BLaER1 treated with 17β-estradiol and CSF1 and Interleukin-3, amounts not matched to agents 10 nM and 100 nM (cell line): ENCODE measurements at regions not wholly inside any gene's neighbourhood (a gene's known extent, or its start where the extent isn't known, plus 50 kb on each side); places are given as distances from the start of the nearest gene placed in this dataset.

Experiments
- H3K27ac ChIP-seq, 11 experiments: shearing (Covaris generic); formaldehyde crosslinking; 2 replicates each; pipeline ENCODE4 v1.8.1; 2022
- H3K27me3 ChIP-seq, 11 experiments: shearing (Covaris generic); formaldehyde crosslinking; 2 replicates each; pipeline ENCODE4 v1.8.1; 2022
- H3K36me3 ChIP-seq, 11 experiments: shearing (Covaris generic); formaldehyde crosslinking; 2 replicates each; pipeline ENCODE4 v1.8.1; 2022
- H3K4me1 ChIP-seq, 10 experiments: shearing (Covaris generic); formaldehyde crosslinking; 2 replicates each; pipeline ENCODE4 v1.8.1; 2022
- H3K4me2 ChIP-seq, 11 experiments: shearing (Covaris generic); formaldehyde crosslinking; 2 replicates each; pipeline ENCODE4 v1.8.1; 2022
- H3K4me3 ChIP-seq, 10 experiments: shearing (Covaris generic); formaldehyde crosslinking; 2 replicates each; pipeline ENCODE4 v1.8.1; 2022
- H3K9ac ChIP-seq, 11 experiments: shearing (Covaris generic); formaldehyde crosslinking; 2 replicates each; pipeline ENCODE4 v1.8.1; 2022
- H3K9me3 ChIP-seq, 11 experiments: shearing (Covaris generic); formaldehyde crosslinking; replicated peaks in 1 of 11; 2 replicates each; pipeline ENCODE4 v1.8.1; 2022
- H4K20me1 ChIP-seq, 11 experiments: shearing (Covaris generic); formaldehyde crosslinking; 2 replicates each; pipeline ENCODE4 v1.8.1; 2022
- Cebpa-rat ChIP-seq, 11 experiments: shearing (Covaris generic); IDR thresholded peaks; 2 replicates each; pipeline ENCODE4 v1.8.1; 2022

- Histone ChIP-seq H3K4me3 (no peak overlapping the region), H3K27me3 (no peaks in the 10 kb centered on the region), H3K4me1 (no peaks in the 10 kb centered on the region), H4K20me1 (no peaks in the 10 kb centered on the region), H3K9me3 (no peaks in the 10 kb centered on the region), H3K36me3 (no peaks in the 10 kb centered on the region), H3K27ac (no peak overlapping the region), H3K9ac (no peak overlapping the region), H3K4me2 (no peak overlapping the region)
- no peak for TF ChIP-seq Cebpa-rat (IDR thresholded peaks at IDR 0.05)
These were observed 214.8 kb downstream of the COG6 start for GRCh38 chr13:39870197-39870747.

GRCh38 chr13:39874331-39875053, 219.0 kb downstream of the COG6 start:
- Histone ChIP-seq H3K27ac (no peak overlapping the region), H3K4me3 (no peak overlapping the region), H4K20me1 (no peaks in the 10 kb centered on the region), H3K9ac (no peak overlapping the region), H3K36me3 (no peaks in the 10 kb centered on the region), H3K4me2 (no peak overlapping the region), H3K4me1 (no peaks in the 10 kb centered on the region), H3K27me3 (no peaks in the 10 kb centered on the region), H3K9me3 (no peaks in the 10 kb centered on the region)
- no peak for TF ChIP-seq Cebpa-rat (IDR thresholded peaks at IDR 0.05)

- no peaks in the 10 kb centered on the region for H3K4me1 ChIP-seq
- H3K36me3 ChIP-seq = no peaks in the 10 kb centered on the region
- no peak overlapping the region for H3K27ac ChIP-seq
- no peak overlapping the region for H3K4me2 ChIP-seq
- H3K9me3 ChIP-seq = no peaks in the 10 kb centered on the region
- no peaks in the 10 kb centered on the region for H3K27me3 ChIP-seq
- H3K4me3 ChIP-seq = no peak overlapping the region
- TF ChIP-seq Cebpa-rat (IDR thresholded peaks at IDR 0.05) = no peak
- no peaks in the 10 kb centered on the region for H4K20me1 ChIP-seq
- H3K9ac ChIP-seq = no peak overlapping the region
These were observed 219.9 kb downstream of the COG6 start for GRCh38 chr13:39875111-39875987.

GRCh38 chr13:39876258-39876657, 220.8 kb downstream of the COG6 start:
- Histone ChIP-seq H3K27me3 (no peaks in the 10 kb centered on the region), H3K4me2 (no peak overlapping the region), H3K9ac (no peak overlapping the region), H3K36me3 (no peaks in the 10 kb centered on the region), H3K27ac (no peak overlapping the region), H4K20me1 (no peaks in the 10 kb centered on the region), H3K4me3 (no peak overlapping the region), H3K9me3 (no peaks in the 10 kb centered on the region), H3K4me1 (no peaks in the 10 kb centered on the region)
- no peak for TF ChIP-seq Cebpa-rat (IDR thresholded peaks at IDR 0.05)

- Histone ChIP-seq H3K4me2 (no peak overlapping the region), H3K27ac (no peak overlapping the region), H3K27me3 (no peaks in the 10 kb centered on the region), H3K9ac (no peak overlapping the region), H3K4me1 (no peaks in the 10 kb centered on the region), H3K36me3 (no peaks in the 10 kb centered on the region), H4K20me1 (no peaks in the 10 kb centered on the region), H3K9me3 (peaks cover 0 to 5% (median 2%) of the 10 kb centered on the region in 11 experiments; a peak in 9 of 22 replicates), H3K4me3 (no peak overlapping the region)
- no peak for TF ChIP-seq Cebpa-rat (IDR thresholded peaks at IDR 0.05)
These were observed 221.7 kb downstream of the COG6 start for GRCh38 chr13:39877134-39877533.

- Histone ChIP-seq H4K20me1 (no peaks in the 10 kb centered on the region), H3K36me3 (no peaks in the 10 kb centered on the region), H3K9me3 (peaks cover 21 to 28% (median 25%) of the 10 kb centered on the region in 11 experiments), H3K4me2 (no peak overlapping the region), H3K4me3 (no peak overlapping the region), H3K9ac (no peak overlapping the region), H3K27me3 (no peaks in the 10 kb centered on the region), H3K4me1 (no peaks in the 10 kb centered on the region), H3K27ac (no peak overlapping the region)
- no peak for TF ChIP-seq Cebpa-rat (IDR thresholded peaks at IDR 0.05)
These were observed 224.0 kb downstream of the COG6 start for GRCh38 chr13:39879286-39880035.

- H3K27me3 ChIP-seq = no peaks in the 10 kb centered on the region
- no peak overlapping the region for H3K9ac ChIP-seq
- peaks cover 23 to 39% (median 34%) of the 10 kb centered on the region in 11 experiments for H3K9me3 ChIP-seq
- no peaks in the 10 kb centered on the region for H4K20me1 ChIP-seq
- no peak for TF ChIP-seq Cebpa-rat (IDR thresholded peaks at IDR 0.05)
- no peak overlapping the region for H3K4me2 ChIP-seq
- H3K36me3 ChIP-seq = no peaks in the 10 kb centered on the region
- no peak overlapping the region for H3K27ac ChIP-seq
- no peak overlapping the region for H3K4me3 ChIP-seq
- no peaks in the 10 kb centered on the region for H3K4me1 ChIP-seq
These were observed 225.9 kb downstream of the COG6 start for GRCh38 chr13:39881383-39881782.

- H3K9ac ChIP-seq = no peak overlapping the region
- H3K27me3 ChIP-seq = no peaks in the 10 kb centered on the region
- H3K4me3 ChIP-seq = no peak overlapping the region
- H3K27ac ChIP-seq = no peak overlapping the region
- peaks cover 23 to 39% (median 34%) of the 10 kb centered on the region in 11 experiments for H3K9me3 ChIP-seq
- no peak for TF ChIP-seq Cebpa-rat (IDR thresholded peaks at IDR 0.05)
- H3K4me1 ChIP-seq = no peaks in the 10 kb centered on the region
- no peaks in the 10 kb centered on the region for H4K20me1 ChIP-seq
- no peaks in the 10 kb centered on the region for H3K36me3 ChIP-seq
- H3K4me2 ChIP-seq = no peak overlapping the region
These were observed 226.4 kb downstream of the COG6 start for GRCh38 chr13:39881887-39882286.

- Histone ChIP-seq H3K4me2 (no peak overlapping the region), H3K9ac (no peak overlapping the region), H3K36me3 (no peaks in the 10 kb centered on the region), H3K4me1 (no peaks in the 10 kb centered on the region), H4K20me1 (no peaks in the 10 kb centered on the region), H3K4me3 (no peak overlapping the region), H3K27me3 (no peaks in the 10 kb centered on the region), H3K9me3 (peaks cover 23 to 39% (median 34%) of the 10 kb centered on the region in 11 experiments), H3K27ac (no peak overlapping the region)
- TF ChIP-seq Cebpa-rat (IDR thresholded peaks at IDR 0.05) = no peak
These were observed 228.7 kb downstream of the COG6 start for GRCh38 chr13:39884166-39884565.
